Mucosa of rectum (tissue), 2 donors: ENCODE measurements at regions not wholly inside any gene's neighbourhood (a gene's known extent, or its start where the extent isn't known, plus 50 kb on each side); places are given as distances from the start of the nearest gene placed in this dataset.

Experiments
- H3K27ac ChIP-seq, 2 donors: one replicate each; pipeline ENCODE4 v1.7.0; 2013; ENCODE audit warnings: inconsistent platforms in 2 of 2, low read depth in 2 of 2, low read length in 2 of 2
- H3K27me3 ChIP-seq, 2 donors: one replicate each; pipeline ENCODE4 v1.7.0; 2013; ENCODE audit warnings: low read length in 2 of 2; ENCODE audit not compliant: control insufficient read depth in 2 of 2, insufficient read depth in 2 of 2
- H3K36me3 ChIP-seq, 2 donors: one replicate each; pipeline ENCODE4 v1.7.0; 2013; ENCODE audit warnings: low read length in 2 of 2; ENCODE audit not compliant: control insufficient read depth in 2 of 2, insufficient read depth in 2 of 2
- H3K4me1 ChIP-seq, 2 donors: one replicate each; pipeline ENCODE4 v1.7.0; 2013; ENCODE audit warnings: low read length in 2 of 2, mild to moderate bottlenecking in 1 of 2; ENCODE audit not compliant: control insufficient read depth in 2 of 2, insufficient read depth in 2 of 2
- H3K4me3 ChIP-seq, 2 donors: one replicate each; pipeline ENCODE4 v1.7.0; 2013; ENCODE audit warnings: low read length in 2 of 2
- H3K9ac ChIP-seq, 2 donors: one replicate each; pipeline ENCODE4 v1.7.0; 2013; ENCODE audit warnings: low read length in 2 of 2, low read depth in 1 of 2, mild to moderate bottlenecking in 1 of 2
- H3K9me3 ChIP-seq, 2 donors: one replicate each; pipeline ENCODE4 v1.7.0; 2013; ENCODE audit warnings: low read length in 2 of 2; ENCODE audit not compliant: control insufficient read depth in 2 of 2
- donor health status: healthy.
- donor health status: Normal muscosa, but diverticular disease.

DNA sequence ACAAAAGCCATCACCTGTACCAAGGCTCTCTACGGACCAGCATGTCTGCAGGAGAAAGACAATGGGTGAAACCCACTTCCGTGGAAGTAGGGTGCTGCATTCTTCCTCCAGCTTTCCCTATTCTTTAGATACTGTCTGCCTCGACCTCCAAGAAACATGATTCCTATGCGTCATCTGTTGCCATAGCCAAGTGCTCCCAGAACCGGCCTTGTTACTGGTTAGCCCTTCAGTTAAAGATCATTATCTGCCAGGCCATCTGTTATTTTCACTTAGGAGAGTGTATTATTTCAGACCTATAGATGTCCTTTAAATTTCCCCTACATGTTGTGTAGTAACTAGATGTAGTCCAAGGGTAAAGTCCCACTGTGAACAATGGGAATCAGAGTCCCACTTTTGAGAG is 89.0 kb upstream of the KIAA1217 start:
- Histone ChIP-seq H3K9ac (no peak overlapping the region), H3K9me3 (no peaks in the 10 kb centered on the region), H3K36me3 (no peaks in the 10 kb centered on the region), H3K4me1 (no peaks in the 10 kb centered on the region), H3K4me3 (no peak overlapping the region), H3K27ac (no peak overlapping the region), H3K27me3 (no peaks in the 10 kb centered on the region)

DNA sequence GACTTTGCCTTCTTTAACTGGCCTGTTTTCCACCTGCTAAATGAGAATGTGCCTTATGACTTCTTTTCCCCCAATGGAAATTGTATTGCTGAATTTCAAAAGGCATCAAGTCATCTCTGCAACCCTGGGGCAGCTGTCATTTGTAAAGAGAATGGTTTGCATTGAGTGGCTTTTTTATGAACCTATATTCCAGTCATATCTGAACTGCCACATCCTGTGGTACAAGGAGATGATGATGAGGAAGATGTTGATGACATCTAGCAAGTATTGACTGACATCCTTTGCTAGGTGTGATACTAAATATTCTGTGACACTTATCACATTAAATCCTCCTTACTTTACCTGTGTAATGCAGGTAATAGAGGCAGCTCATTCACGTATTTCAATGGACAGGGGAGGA is 88.3 kb upstream of the KIAA1217 start:
- H3K27ac ChIP-seq, result no peak overlapping the region
- no peak overlapping the region for H3K4me3 ChIP-seq

DNA sequence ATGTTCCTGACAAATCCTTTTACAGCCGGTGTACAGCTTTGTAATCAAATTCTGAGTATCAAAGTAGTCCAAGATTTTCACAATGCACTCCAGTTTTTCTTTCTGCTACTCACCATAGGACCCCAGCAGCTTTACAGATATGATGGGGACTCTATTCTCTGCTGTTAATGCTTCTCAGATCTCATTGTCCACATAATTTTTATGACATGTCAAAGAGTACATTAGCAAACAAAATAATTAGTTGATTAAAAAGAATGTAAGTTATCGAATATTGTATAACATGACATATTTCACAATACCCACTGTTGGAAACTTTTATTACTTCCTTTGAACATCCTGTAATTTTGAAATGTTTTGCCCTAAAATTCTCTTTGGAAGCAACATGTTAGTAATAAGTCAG is 81.4 kb upstream of the KIAA1217 start:
- H3K9ac ChIP-seq, result no peak overlapping the region
- no peak overlapping the region for H3K27ac ChIP-seq
- no peaks in the 10 kb centered on the region for H3K4me1 ChIP-seq
- no peak overlapping the region for H3K4me3 ChIP-seq
- H3K27me3 ChIP-seq, result no peaks in the 10 kb centered on the region
- H3K9me3 ChIP-seq, result no peaks in the 10 kb centered on the region
- no peaks in the 10 kb centered on the region for H3K36me3 ChIP-seq

More for the DNA sequence above, 88.3 kb upstream of the KIAA1217 start:
- Histone ChIP-seq H3K27me3 (no peaks in the 10 kb centered on the region), H3K9ac (no peak overlapping the region), H3K4me1 (no peaks in the 10 kb centered on the region), H3K36me3 (no peaks in the 10 kb centered on the region), H3K9me3 (no peaks in the 10 kb centered on the region)

DNA sequence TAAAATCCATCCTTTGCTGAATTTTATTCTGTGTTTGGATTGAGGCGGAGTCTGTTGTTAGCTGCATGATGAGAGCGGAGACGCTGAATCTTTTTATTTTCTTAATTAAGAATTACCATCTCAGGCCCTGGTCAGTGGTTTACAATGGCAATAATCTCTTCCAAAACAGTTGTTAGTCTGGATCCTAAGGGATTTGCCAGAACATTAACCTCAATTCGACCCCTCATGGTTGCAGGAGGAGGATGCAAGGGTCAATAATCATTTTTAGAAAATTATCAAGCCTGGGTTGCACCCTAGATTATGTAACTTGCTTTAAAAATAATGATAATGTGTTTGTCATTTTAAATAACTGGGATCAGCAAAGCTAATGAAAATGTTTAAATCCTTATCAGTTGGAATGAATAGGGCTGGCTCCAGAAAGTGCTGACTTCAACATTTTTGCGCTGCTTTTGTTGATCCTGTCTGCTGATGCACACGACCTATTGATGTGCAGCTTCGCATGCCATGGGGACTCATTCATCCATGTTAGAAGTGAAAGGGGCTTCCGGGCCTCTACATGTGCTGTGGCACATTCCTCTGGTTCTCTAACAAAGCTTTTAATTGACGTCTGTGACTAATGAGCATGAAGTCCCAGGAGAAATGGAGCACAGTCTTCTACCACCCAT is 80.7 kb upstream of the KIAA1217 start:
- Histone ChIP-seq H3K9me3 (no peaks in the 10 kb centered on the region), H3K27ac (no peak overlapping the region), H3K9ac (no peak overlapping the region), H3K4me3 (no peak overlapping the region), H3K4me1 (no peaks in the 10 kb centered on the region), H3K27me3 (no peaks in the 10 kb centered on the region), H3K36me3 (no peaks in the 10 kb centered on the region)

GRCh38 chr10:24132741-24133140 is 76.2 kb upstream of the KIAA1217 start:
- Histone ChIP-seq H3K4me1 (no peaks in the 10 kb centered on the region), H3K9me3 (no peaks in the 10 kb centered on the region), H3K36me3 (no peaks in the 10 kb centered on the region), H3K4me3 (no peak overlapping the region), H3K9ac (no peak overlapping the region), H3K27ac (no peak overlapping the region), H3K27me3 (no peaks in the 10 kb centered on the region)

- no peak overlapping the region for H3K4me3 ChIP-seq
- H3K9ac ChIP-seq, result no peak overlapping the region
- no peaks in the 10 kb centered on the region for H3K36me3 ChIP-seq
- H3K4me1 ChIP-seq, result no peaks in the 10 kb centered on the region
- H3K9me3 ChIP-seq, result no peaks in the 10 kb centered on the region
- no peaks in the 10 kb centered on the region for H3K27me3 ChIP-seq
- H3K27ac ChIP-seq, result no peak overlapping the region
Measured at GRCh38 chr10:24133835-24134234, 75.1 kb upstream of the KIAA1217 start.

- Histone ChIP-seq H3K9me3 (no peaks in the 10 kb centered on the region), H3K27ac (no peak overlapping the region), H3K36me3 (no peaks in the 10 kb centered on the region), H3K9ac (no peak overlapping the region), H3K4me3 (no peak overlapping the region), H3K4me1 (no peaks in the 10 kb centered on the region), H3K27me3 (no peaks in the 10 kb centered on the region)
Measured at GRCh38 chr10:24136070-24136469, 72.9 kb upstream of the KIAA1217 start.

- Histone ChIP-seq H3K36me3 (no peaks in the 10 kb centered on the region), H3K27ac (no peak overlapping the region), H3K9ac (no peak overlapping the region), H3K4me1 (no peaks in the 10 kb centered on the region), H3K27me3 (no peaks in the 10 kb centered on the region), H3K4me3 (no peak overlapping the region), H3K9me3 (no peaks in the 10 kb centered on the region)
Measured at GRCh38 chr10:24147321-24147720, 61.6 kb upstream of the KIAA1217 start.

DNA sequence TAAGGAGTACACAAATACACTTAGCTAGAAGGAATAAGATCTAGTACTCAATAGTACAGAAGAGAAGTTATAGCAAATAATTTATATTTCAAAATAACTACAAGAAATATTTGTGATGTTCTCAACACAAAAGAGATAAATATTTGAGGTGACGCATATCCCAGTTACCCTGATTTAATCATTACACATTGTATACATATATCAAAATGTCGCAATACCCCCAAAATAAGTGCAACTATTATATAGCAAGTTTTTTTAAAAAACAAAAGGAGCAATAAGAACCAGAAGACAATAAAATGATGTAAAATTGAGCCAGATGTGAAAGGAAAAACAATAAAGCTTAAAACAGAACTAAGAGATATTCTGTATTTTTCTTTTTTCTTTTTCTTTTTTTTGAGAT is 59.3 kb upstream of the KIAA1217 start:
- Histone ChIP-seq H3K27ac (no peak overlapping the region), H3K9ac (no peak overlapping the region), H3K27me3 (no peaks in the 10 kb centered on the region), H3K36me3 (no peaks in the 10 kb centered on the region), H3K4me1 (no peaks in the 10 kb centered on the region), H3K9me3 (no peaks in the 10 kb centered on the region), H3K4me3 (no peak overlapping the region)

GRCh38 chr10:24150853-24151252 is 58.1 kb upstream of the KIAA1217 start:
- Histone ChIP-seq H3K27me3 (no peaks in the 10 kb centered on the region), H3K9ac (no peak overlapping the region), H3K4me1 (no peaks in the 10 kb centered on the region), H3K27ac (no peak overlapping the region), H3K9me3 (no peaks in the 10 kb centered on the region), H3K36me3 (no peaks in the 10 kb centered on the region), H3K4me3 (no peak overlapping the region)

DNA sequence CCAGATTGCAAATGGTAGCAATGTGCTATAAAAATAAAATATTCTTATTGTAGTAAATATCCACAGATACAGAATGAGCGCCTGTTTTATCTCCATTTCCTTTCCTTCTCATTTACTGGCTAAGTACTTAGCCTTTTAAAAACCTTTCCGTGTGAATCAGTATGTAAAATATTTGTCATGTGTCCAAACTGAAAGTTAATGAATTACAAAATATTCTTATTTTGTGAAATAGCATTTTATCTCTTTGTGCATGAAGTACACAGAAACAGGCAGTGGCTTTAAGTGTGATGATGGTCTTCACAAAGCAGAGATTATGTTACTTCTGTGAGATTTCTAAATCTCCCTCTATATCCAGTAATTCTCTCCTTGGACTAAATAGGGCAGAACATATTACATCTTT is 56.7 kb upstream of the KIAA1217 start:
- Histone ChIP-seq H3K27ac (no peak overlapping the region), H3K9me3 (no peaks in the 10 kb centered on the region), H3K4me1 (no peaks in the 10 kb centered on the region), H3K9ac (no peak overlapping the region), H3K36me3 (no peaks in the 10 kb centered on the region), H3K27me3 (no peaks in the 10 kb centered on the region), H3K4me3 (no peak overlapping the region)
